Right lobe of liver (tissue), 6 donors: ENCODE measurements at regions not wholly inside any gene's neighbourhood (a gene's known extent, or its start where the extent isn't known, plus 50 kb on each side); places are given as distances from the start of the nearest gene placed in this dataset.
A peak's percentile ranks its signal among the peaks of the same experiment; 100 is the strongest.

ENCODE experiments used
- ATAC-seq, 4 donors: fragments of 200-7000 bp; cut with Tn5 transposase; one replicate each; pipeline ENCODE4 v1.9.1; 2020; ENCODE audit warnings: mild to moderate bottlenecking in 4 of 4, moderate library complexity in 4 of 4
- DNase-seq, 3 donors: peaks; one replicate each; pipeline ENCODE4 v3.0.0-alpha.2; 2020
- H3K27ac ChIP-seq, 3 donors: fragments of 200-600 bp; one replicate each; pipeline ENCODE4 v1.8.0; 2022
- H3K27me3 ChIP-seq, 2 donors: fragments of 200-600 bp; one replicate each; pipeline ENCODE4 v1.8.0; 2022
- H3K36me3 ChIP-seq, 4 donors: fragments of 200-600 bp; sonication (generic) in 1 of 4; one replicate each; pipeline versions ENCODE4 v1.5.1 to v1.8.0; 2017 to 2022; ENCODE audit warnings: control low read depth in 1 of 4
- H3K4me1 ChIP-seq, 4 donors: fragments of 200-600 bp; sonication (generic) in 1 of 4; one replicate each; pipeline versions ENCODE4 v1.5.1 to v1.8.0; 2017 to 2022; ENCODE audit warnings: control low read depth in 1 of 4
- H3K4me3 ChIP-seq, 3 donors: fragments of 200-600 bp; one replicate each; pipeline ENCODE4 v1.8.0; 2022
- H3K9me3 ChIP-seq, 4 donors: fragments of 200-600 bp; sonication (generic) in 1 of 4; one replicate each; pipeline versions ENCODE4 v1.5.1 to v1.8.0; 2017 to 2022; ENCODE audit warnings: control low read depth in 1 of 4
- POLR2A ChIP-seq: fragments of 450-650 bp; IDR thresholded peaks from one replicate; pipeline ENCODE4 v1.6.1; 2017; ENCODE audit warnings: antibody characterized with exemption, mild to moderate bottlenecking
- WGBS: methylation state at CpG from one replicate; pipeline ENCODE4 v1.1.6; 2018; ENCODE audit warnings: low coverage, low lambda C conversion rate; ENCODE audit not compliant: insufficient coverage; ENCODE audit errors: missing lambda C conversion rate; 5-methylcytosine and 5-hydroxymethylcytosine counted together
- intact Hi-C, 2 donors: fragments of 100-400 bp; cut with DNase I; formaldehyde crosslinking; loops; one replicate each; pipeline versions ENCODE4 v1.11.2 to v1.14.1; 2022
- TF ChIP-seq, protein P1 (sequence below), 4 donors: fragments of 200-600 bp in 3 of 4; fragments of 450-650 bp in 1 of 4; IDR thresholded peaks; one replicate each; pipeline versions ENCODE4 v1.5.1 to v1.8.0; 2016 to 2022; ENCODE audit warnings: antibody characterized with exemption in 4 of 4, mild to moderate bottlenecking in 2 of 4
- donor health status: DM: no; HTN: yes; CAD: no.
- donor health status: DM: no; HTN: no; CAD: no.
- donor health status: DM: no; HTN: no; CAD: no.
- donor health status: DM: no; HTN: yes; CAD: no.
- donor health status: DM: no; HTN: yes; CAD: no.

DNA sequence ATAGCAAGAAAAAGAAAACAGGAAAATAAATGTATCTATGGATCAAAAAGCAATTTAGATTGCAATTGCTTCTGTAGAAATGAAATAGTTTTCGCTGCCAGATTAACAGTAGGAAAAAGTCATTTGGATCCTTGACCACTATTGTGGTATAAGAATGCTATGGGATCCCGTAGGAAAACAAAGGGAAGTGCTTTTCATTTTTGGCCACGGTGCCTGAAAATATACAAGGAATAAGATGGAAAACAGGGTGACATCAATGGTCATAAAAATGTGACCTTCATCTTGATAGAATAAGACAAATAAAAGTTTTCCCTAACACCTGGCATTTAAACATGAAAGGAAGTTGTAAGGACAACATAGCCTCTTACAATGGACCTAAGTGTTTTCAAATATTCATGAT lies 622.8 kb downstream of the DACH1 start:
- no peaks in the 10 kb centered on the region for H3K9me3 ChIP-seq
- no peak overlapping the region for H3K27ac ChIP-seq
- H3K36me3 ChIP-seq = no peaks in the 10 kb centered on the region
- H3K4me3 ChIP-seq = no peak overlapping the region
- intact Hi-C loops = no loop called here
- ATAC-seq (no peak), DNase-seq (no peak)
- no peak for TF ChIP-seq POLR2A
- TF ChIP-seq, protein P1, sequence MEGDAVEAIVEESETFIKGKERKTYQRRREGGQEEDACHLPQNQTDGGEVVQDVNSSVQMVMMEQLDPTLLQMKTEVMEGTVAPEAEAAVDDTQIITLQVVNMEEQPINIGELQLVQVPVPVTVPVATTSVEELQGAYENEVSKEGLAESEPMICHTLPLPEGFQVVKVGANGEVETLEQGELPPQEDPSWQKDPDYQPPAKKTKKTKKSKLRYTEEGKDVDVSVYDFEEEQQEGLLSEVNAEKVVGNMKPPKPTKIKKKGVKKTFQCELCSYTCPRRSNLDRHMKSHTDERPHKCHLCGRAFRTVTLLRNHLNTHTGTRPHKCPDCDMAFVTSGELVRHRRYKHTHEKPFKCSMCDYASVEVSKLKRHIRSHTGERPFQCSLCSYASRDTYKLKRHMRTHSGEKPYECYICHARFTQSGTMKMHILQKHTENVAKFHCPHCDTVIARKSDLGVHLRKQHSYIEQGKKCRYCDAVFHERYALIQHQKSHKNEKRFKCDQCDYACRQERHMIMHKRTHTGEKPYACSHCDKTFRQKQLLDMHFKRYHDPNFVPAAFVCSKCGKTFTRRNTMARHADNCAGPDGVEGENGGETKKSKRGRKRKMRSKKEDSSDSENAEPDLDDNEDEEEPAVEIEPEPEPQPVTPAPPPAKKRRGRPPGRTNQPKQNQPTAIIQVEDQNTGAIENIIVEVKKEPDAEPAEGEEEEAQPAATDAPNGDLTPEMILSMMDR (IDR thresholded peaks at IDR 0.05) = no peak
- H3K27me3 ChIP-seq = no peaks in the 10 kb centered on the region
- WGBS = 51% methylated on average over 3 of the region's 3 CpGs
- no peaks in the 10 kb centered on the region for H3K4me1 ChIP-seq

DNA sequence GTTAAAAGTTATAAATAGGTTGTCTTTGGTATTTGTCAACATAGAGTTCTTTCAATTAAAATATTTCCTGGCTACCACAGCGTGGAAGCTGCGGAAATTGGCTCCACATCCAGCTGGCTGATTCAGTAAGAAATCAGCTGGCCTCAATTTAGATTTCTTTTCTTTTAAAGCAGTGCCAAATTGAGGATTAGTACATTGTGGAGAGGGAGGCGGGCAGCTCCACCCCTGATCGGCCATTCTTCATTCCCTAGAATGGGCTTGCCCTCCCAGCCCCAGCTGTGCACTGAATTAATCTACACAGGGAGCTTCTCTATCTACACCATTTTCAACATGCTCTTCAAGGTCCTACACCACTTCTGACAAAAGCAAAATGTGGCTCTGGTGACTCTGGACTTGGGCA lies 624.8 kb downstream of the DACH1 start:
- ATAC-seq (peak in 1 of 4 donors; percentile 23), DNase-seq (no peak)
- Histone ChIP-seq H3K4me1 (no peaks in the 10 kb centered on the region), H3K4me3 (no peak overlapping the region), H3K9me3 (no peaks in the 10 kb centered on the region), H3K36me3 (no peaks in the 10 kb centered on the region), H3K27ac (no peak overlapping the region), H3K27me3 (no peaks in the 10 kb centered on the region)
- intact Hi-C loops = no loop called here
- WGBS = 65% methylated on average over 4 of the region's 4 CpGs
- TF ChIP-seq, protein P1 (IDR thresholded peaks at IDR 0.05) = no peak
- no peak for TF ChIP-seq POLR2A

DNA sequence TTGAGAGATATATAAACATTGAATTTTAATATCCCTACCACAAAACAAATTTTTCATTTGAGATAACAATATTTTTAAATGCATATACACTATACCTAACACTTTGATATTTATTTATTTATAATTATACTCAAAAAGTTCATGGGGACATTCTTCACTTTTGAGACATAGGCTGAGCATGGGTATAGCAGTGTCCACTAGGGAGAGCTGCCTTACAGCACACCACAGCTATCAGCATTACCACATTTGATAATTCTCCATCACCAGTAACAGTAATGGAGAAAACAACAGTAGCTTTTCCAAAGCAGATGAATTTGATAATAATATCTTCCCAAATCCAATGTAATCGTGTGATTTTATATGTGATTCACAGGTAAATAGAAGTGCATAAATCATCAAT lies 626.1 kb downstream of the DACH1 start:
- DNase-seq = no peak
- ATAC-seq = peak in 2 of 4 donors; percentile 50 to 56
- Histone ChIP-seq H3K9me3 (no peaks in the 10 kb centered on the region), H3K27ac (no peak overlapping the region), H3K36me3 (no peaks in the 10 kb centered on the region), H3K27me3 (no peaks in the 10 kb centered on the region), H3K4me3 (no peak overlapping the region), H3K4me1 (no peaks in the 10 kb centered on the region)
- 26% methylated on average over 1 of the region's 1 CpG for WGBS
- intact Hi-C loops = no loop called here
- TF ChIP-seq POLR2A = no peak
- TF ChIP-seq, protein P1 (IDR thresholded peaks at IDR 0.05) = peak; percentile 11 to 39 (median 34)

DNA sequence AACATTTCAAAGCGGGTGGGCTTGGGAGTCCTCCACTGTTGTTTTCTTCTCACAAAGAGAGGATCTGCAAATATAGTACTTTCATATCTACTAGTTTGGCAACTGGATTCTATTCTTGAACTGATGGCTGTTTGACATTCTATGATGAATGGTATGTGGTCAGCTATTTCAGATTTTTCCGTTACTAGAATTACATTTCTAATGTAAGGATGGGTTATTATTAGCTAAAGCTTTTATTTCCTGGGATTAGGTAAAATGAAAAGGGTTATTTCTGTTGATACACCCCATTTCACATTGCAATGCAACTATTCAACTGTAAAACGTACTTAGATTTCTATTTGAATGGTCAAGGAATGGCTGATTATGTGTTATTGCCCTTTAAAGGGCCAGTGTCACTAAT lies 629.7 kb downstream of the DACH1 start:
- Histone ChIP-seq H3K27me3 (no peaks in the 10 kb centered on the region), H3K27ac (no peak overlapping the region), H3K4me3 (no peak overlapping the region), H3K9me3 (no peaks in the 10 kb centered on the region), H3K36me3 (no peaks in the 10 kb centered on the region), H3K4me1 (no peaks in the 10 kb centered on the region)
- intact Hi-C loops = no loop called here
- 55% methylated on average over 3 of the region's 3 CpGs for WGBS
- no peak for ATAC-seq
- TF ChIP-seq, protein P1 (IDR thresholded peaks at IDR 0.05) = no peak
- TF ChIP-seq POLR2A = no peak
- DNase-seq = no peak
